ENCODE measurements at regions not wholly inside any gene's neighbourhood (a gene's known extent, or its start where the extent isn't known, plus 50 kb on each side); places are given as distances from the start of the nearest gene placed in this dataset.

DNA sequence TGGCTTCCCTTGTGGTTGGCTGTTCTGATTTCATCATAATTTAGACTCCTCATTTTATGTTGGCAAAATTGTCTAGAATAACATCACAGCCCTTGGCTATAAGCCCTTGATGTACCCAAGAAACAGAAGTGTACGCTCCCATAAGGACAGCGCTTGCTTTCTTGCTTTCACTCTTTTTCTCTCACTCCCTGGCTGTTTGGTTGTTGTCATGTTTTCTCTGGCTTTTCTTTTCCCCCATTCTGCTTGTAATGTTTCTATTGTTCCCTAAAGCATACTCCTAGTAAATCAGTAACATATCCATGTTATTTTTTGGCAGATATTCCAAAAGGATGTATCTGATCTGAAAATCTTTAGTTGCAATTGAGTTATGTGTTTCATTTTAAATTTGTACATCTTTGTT lies 530.5 kb downstream of the NOVA1 start (continued):
- no peak for TF ChIP-seq ZNF8 (CRISPR knock-in tag; IDR thresholded peaks at IDR 0.05)
- TF ChIP-seq ESRRG (CRISPR knock-in tag; IDR thresholded peaks at IDR 0.05), result no peak
- TF ChIP-seq SNAI2 (CRISPR knock-in tag; IDR thresholded peaks at IDR 0.05), result no peak
- TF ChIP-seq PPARA (CRISPR knock-in tag; IDR thresholded peaks at IDR 0.05; ENCODE audit: borderline replicate concordance), result no peak
- no peak for TF ChIP-seq ZNF70 (CRISPR knock-in tag; IDR thresholded peaks at IDR 0.05)
- TF ChIP-seq RARB (CRISPR knock-in tag; IDR thresholded peaks at IDR 0.05), result no peak
- TF ChIP-seq, protein P1, sequence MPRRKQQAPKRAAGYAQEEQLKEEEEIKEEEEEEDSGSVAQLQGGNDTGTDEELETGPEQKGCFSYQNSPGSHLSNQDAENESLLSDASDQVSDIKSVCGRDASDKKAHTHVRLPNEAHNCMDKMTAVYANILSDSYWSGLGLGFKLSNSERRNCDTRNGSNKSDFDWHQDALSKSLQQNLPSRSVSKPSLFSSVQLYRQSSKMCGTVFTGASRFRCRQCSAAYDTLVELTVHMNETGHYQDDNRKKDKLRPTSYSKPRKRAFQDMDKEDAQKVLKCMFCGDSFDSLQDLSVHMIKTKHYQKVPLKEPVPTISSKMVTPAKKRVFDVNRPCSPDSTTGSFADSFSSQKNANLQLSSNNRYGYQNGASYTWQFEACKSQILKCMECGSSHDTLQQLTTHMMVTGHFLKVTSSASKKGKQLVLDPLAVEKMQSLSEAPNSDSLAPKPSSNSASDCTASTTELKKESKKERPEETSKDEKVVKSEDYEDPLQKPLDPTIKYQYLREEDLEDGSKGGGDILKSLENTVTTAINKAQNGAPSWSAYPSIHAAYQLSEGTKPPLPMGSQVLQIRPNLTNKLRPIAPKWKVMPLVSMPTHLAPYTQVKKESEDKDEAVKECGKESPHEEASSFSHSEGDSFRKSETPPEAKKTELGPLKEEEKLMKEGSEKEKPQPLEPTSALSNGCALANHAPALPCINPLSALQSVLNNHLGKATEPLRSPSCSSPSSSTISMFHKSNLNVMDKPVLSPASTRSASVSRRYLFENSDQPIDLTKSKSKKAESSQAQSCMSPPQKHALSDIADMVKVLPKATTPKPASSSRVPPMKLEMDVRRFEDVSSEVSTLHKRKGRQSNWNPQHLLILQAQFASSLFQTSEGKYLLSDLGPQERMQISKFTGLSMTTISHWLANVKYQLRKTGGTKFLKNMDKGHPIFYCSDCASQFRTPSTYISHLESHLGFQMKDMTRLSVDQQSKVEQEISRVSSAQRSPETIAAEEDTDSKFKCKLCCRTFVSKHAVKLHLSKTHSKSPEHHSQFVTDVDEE (CRISPR knock-in tag; IDR thresholded peaks at IDR 0.05), result no peak
- TF ChIP-seq CREB5 (CRISPR knock-in tag; IDR thresholded peaks at IDR 0.05; ENCODE audit: low read depth), result no peak
- TF ChIP-seq CSDC2 (CRISPR knock-in tag; IDR thresholded peaks at IDR 0.05), result no peak
- no peak for TF ChIP-seq OSR1 (CRISPR knock-in tag; IDR thresholded peaks at IDR 0.05)

DNA sequence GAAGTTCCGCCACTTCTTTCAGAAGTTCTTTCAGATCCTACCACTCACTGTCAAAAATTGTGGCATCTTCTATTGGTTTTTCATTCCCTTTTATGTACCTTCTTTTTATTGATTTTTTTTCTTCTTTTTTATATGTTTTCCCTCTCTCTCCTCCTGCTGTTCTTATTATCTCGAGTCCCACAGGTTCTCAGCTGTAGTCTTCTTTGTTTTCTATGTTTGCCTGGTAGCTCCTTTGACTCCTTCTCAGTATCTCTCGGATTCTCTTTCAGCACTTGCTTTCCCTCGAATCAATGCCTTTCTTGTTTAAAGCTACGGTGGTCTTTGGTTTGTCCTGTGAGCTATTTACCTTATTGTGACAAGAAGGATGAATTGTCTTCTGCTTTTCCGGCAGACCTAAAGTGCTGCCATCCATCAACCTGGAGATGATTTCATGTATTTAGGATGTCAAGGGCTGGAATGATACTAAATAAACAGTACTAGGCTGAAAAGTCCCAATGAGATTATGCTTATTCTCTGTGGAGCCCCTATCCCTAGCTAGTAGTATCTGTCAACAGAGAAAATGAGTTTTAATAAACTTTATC lies 541.7 kb downstream of the NOVA1 start:
- no peak for TF ChIP-seq RARB (CRISPR knock-in tag; IDR thresholded peaks at IDR 0.05)
- no peak for TF ChIP-seq PPARA (CRISPR knock-in tag; IDR thresholded peaks at IDR 0.05; ENCODE audit: borderline replicate concordance)
- TF ChIP-seq BACH2 (CRISPR knock-in tag; IDR thresholded peaks at IDR 0.05; ENCODE audit: borderline replicate concordance), result no peak
- no peak for TF ChIP-seq ZNF8 (CRISPR knock-in tag; IDR thresholded peaks at IDR 0.05)
- no peak for TF ChIP-seq TCF4 (CRISPR knock-in tag; IDR thresholded peaks at IDR 0.05; ENCODE audit: borderline replicate concordance)
- no peak for TF ChIP-seq ARNTL (CRISPR knock-in tag; IDR thresholded peaks at IDR 0.05; ENCODE audit: borderline replicate concordance, low read depth)
- TF ChIP-seq ISL1 (CRISPR knock-in tag; IDR thresholded peaks at IDR 0.05), result no peak
- TF ChIP-seq ESRRG (CRISPR knock-in tag; IDR thresholded peaks at IDR 0.05), result no peak
- TF ChIP-seq CREB5 (CRISPR knock-in tag; IDR thresholded peaks at IDR 0.05; ENCODE audit: low read depth), result no peak
- no peak for TF ChIP-seq CSRNP3 (CRISPR knock-in tag; IDR thresholded peaks at IDR 0.05)
- no peak for TF ChIP-seq SNAI2 (CRISPR knock-in tag; IDR thresholded peaks at IDR 0.05)
- TF ChIP-seq OSR1 (CRISPR knock-in tag; IDR thresholded peaks at IDR 0.05), result no peak
- TF ChIP-seq ZFP3 (CRISPR knock-in tag; IDR thresholded peaks at IDR 0.05), result no peak
- no peak for TF ChIP-seq POU6F1 (CRISPR knock-in tag; IDR thresholded peaks at IDR 0.05; ENCODE audit: borderline replicate concordance, low read depth)
- TF ChIP-seq ZNF565 (CRISPR knock-in tag; conservative IDR thresholded peaks at IDR 0.05; ENCODE audit: low read depth), result no peak
- no peak for TF ChIP-seq CSDC2 (CRISPR knock-in tag; IDR thresholded peaks at IDR 0.05)

DNA sequence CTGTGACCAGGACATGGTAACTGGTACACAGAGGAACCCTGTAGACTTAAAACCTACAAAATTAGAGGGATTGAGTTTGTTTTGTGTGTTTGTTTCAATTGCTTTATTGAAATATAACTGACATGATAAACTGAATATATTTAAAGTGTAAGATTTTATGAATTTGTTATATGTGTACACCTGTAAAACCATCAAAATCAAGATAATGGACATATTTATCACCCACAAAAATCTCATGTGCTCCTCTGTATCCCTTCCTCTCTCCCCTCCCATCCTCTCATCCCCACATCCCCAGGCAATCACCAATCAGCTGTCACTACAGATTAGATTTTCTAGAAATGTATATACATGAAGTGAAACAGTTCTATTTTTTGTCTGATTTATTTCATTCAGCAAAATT lies 565.5 kb downstream of the NOVA1 start:
- no peak for ATAC-seq
- TF ChIP-seq CSDC2 (CRISPR knock-in tag; IDR thresholded peaks at IDR 0.05) (no peak), CREB5 (CRISPR knock-in tag; IDR thresholded peaks at IDR 0.05; ENCODE audit: low read depth) (no peak), BACH2 (CRISPR knock-in tag; IDR thresholded peaks at IDR 0.05; ENCODE audit: borderline replicate concordance) (no peak), SNAI2 (CRISPR knock-in tag; IDR thresholded peaks at IDR 0.05) (no peak), ZFP3 (CRISPR knock-in tag; IDR thresholded peaks at IDR 0.05) (no peak), ARNTL (CRISPR knock-in tag; IDR thresholded peaks at IDR 0.05; ENCODE audit: borderline replicate concordance, low read depth) (no peak), PATZ1 (CRISPR knock-in tag; IDR thresholded peaks at IDR 0.05; ENCODE audit: borderline replicate concordance) (no peak), ZNF565 (CRISPR knock-in tag; conservative IDR thresholded peaks at IDR 0.05; ENCODE audit: low read depth) (no peak), POU6F1 (CRISPR knock-in tag; IDR thresholded peaks at IDR 0.05; ENCODE audit: borderline replicate concordance, low read depth) (no peak), GLIS3 (CRISPR knock-in tag; IDR thresholded peaks at IDR 0.05) (no peak), ISL1 (CRISPR knock-in tag; IDR thresholded peaks at IDR 0.05) (no peak)

More for the DNA sequence above, 541.7 kb downstream of the NOVA1 start:
- ATAC-seq, result no peak
